IPS-18c (cell line): ENCODE measurements at regions not wholly inside any gene's neighbourhood (a gene's known extent, or its start where the extent isn't known, plus 50 kb on each side); places are given as distances from the start of the nearest gene placed in this dataset.
"Not testable (repeated sequence)": the region's sequence is repeated elsewhere in the genome, so short reads cannot be mapped to it uniquely, and the experiment has no call there.

Source experiments
- H3K4me3 ChIP-seq: 2 replicates; pipeline ENCODE4 v1.7.0; 2013; ENCODE audit warnings: low read depth, mild to moderate bottlenecking, low read length, moderate library complexity; ENCODE audit not compliant: insufficient read depth
- H3K9me3 ChIP-seq: one replicate; pipeline ENCODE4 v1.6.1; 2013; ENCODE audit warnings: mild to moderate bottlenecking, low read length, moderate library complexity; ENCODE audit not compliant: control insufficient read depth, insufficient read depth

- no peak overlapping the region for H3K4me3 ChIP-seq
- no peaks in the 10 kb centered on the region for H3K9me3 ChIP-seq
Measured at GRCh38 chr7:52592698-52593097, 442.7 kb upstream of the POM121L12 start.

GRCh38 chr7:52586704-52587103 lies 448.7 kb upstream of the POM121L12 start:
- H3K9me3 ChIP-seq, result no peaks in the 10 kb centered on the region
- H3K4me3 ChIP-seq, result no peak overlapping the region

GRCh38 chr7:52584041-52584440 lies 451.4 kb upstream of the POM121L12 start:
- H3K4me3 ChIP-seq, result no peak overlapping the region

GRCh38 chr7:52573141-52573540 lies 462.3 kb upstream of the POM121L12 start:
- H3K4me3 ChIP-seq, H3K9me3 ChIP-seq: not testable (repeated sequence)

More at GRCh38 chr7:52584041-52584440, 451.4 kb upstream of the POM121L12 start:
- no peaks in the 10 kb centered on the region for H3K9me3 ChIP-seq

GRCh38 chr7:52571026-52571425 lies 464.4 kb upstream of the POM121L12 start:
- no peak overlapping the region for H3K4me3 ChIP-seq

DNA sequence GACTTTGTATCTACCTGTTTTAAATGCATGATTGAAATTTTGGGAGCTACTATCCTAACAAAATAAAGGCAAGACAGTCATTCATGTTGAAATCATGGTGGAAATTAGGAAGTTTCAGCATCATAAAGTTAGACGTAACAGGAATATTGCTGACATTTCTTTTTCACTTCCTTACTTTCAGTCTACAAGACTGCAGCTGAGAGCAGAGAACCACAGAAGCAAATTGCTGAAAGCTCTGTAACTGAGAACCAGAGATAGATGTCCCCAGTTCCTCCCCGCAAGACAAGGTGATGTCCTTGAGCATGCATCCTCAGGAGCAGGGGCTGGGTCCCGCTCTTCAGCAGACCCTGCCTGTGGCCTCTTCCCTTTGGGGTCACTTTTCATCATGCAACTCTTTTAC lies 466.3 kb upstream of the POM121L12 start:
- H3K9me3 ChIP-seq, result no peaks in the 10 kb centered on the region
- H3K4me3 ChIP-seq, result no peak overlapping the region

More at GRCh38 chr7:52571026-52571425, 464.4 kb upstream of the POM121L12 start:
- H3K9me3 ChIP-seq, result no peaks in the 10 kb centered on the region

- H3K9me3 ChIP-seq, result no peaks in the 10 kb centered on the region
- H3K4me3 ChIP-seq, result no peak overlapping the region
Measured at GRCh38 chr7:52565974-52566373, 469.5 kb upstream of the POM121L12 start.

GRCh38 chr7:52555805-52556204 lies 479.6 kb upstream of the POM121L12 start:
- Histone ChIP-seq H3K4me3 (no peak overlapping the region), H3K9me3 (no peaks in the 10 kb centered on the region)

DNA sequence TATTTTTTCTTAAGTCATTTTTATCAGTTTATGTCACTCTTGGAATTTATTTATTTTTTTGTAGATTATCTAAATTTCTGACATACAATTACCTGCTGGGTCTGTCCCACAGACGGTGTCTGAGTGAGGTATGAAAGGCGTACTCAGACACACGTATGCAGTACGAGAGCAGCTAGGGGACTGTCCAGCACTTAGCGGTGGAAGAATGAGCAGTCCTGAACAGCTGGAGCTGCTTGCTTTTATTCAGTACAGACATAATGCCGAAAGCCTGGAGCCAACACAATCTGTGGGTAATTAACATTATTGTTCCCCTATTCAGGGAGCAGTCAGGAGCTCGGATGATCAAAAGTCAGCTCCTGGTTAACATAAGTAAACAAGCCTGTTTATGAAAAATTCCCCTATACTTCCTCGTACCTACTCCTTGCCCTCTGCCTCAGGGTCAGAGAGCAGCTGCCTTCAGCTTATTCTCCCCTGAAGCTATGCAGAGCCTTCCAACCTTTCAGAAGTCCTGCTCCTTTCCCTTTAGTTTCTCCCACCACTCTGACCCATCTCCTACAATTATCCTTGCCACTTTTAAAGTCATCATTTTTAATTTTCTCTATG lies 488.0 kb upstream of the POM121L12 start:
- H3K9me3 ChIP-seq, result no peaks in the 10 kb centered on the region
- no peak overlapping the region for H3K4me3 ChIP-seq

GRCh38 chr7:52541198-52541765 lies 494.2 kb upstream of the POM121L12 start:
- H3K9me3 ChIP-seq, H3K4me3 ChIP-seq: not testable (repeated sequence)

- H3K4me3 ChIP-seq, result no peak overlapping the region
- no peaks in the 10 kb centered on the region for H3K9me3 ChIP-seq
Measured at GRCh38 chr7:52540041-52540440, 495.4 kb upstream of the POM121L12 start.

GRCh38 chr7:52539414-52539813 lies 496.0 kb upstream of the POM121L12 start:
- H3K9me3 ChIP-seq, result no peaks in the 10 kb centered on the region

GRCh38 chr7:52537051-52537450 lies 498.4 kb upstream of the POM121L12 start:
- Histone ChIP-seq H3K4me3 (no peak overlapping the region), H3K9me3 (no peaks in the 10 kb centered on the region)

More at GRCh38 chr7:52539414-52539813, 496.0 kb upstream of the POM121L12 start:
- no peak overlapping the region for H3K4me3 ChIP-seq

- no peak overlapping the region for H3K4me3 ChIP-seq
- H3K9me3 ChIP-seq, result no peaks in the 10 kb centered on the region
Measured at GRCh38 chr7:52525772-52526341, 509.6 kb upstream of the POM121L12 start.

GRCh38 chr7:52518869-52519268 lies 516.6 kb upstream of the POM121L12 start:
- Histone ChIP-seq H3K9me3 (no peaks in the 10 kb centered on the region), H3K4me3 (no peak overlapping the region)

DNA sequence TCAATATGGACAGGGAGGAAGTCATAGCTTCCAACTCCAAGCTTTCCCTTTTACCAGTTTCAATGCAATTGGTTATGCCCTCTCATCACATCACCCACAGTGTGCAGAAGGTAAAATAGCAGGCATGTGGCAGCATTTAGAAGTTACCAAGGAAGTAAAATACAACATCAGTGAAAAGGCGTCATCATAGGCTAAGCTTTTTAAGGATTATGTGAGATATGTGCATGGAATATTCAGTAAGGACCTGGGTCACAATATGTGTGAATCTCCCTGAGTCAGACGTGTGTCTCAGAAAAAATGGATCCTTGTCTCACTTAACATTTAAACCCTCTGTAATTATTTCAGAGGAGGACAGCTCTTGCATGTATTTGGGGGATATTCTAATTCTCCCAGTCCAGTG lies 522.8 kb upstream of the POM121L12 start:
- Histone ChIP-seq H3K9me3 (no peaks in the 10 kb centered on the region), H3K4me3 (no peak overlapping the region)

GRCh38 chr7:52507546-52508255 lies 527.7 kb upstream of the POM121L12 start:
- Histone ChIP-seq H3K9me3 (no peaks in the 10 kb centered on the region), H3K4me3 (no peak overlapping the region)

- H3K4me3 ChIP-seq, result no peak overlapping the region
- H3K9me3 ChIP-seq, result no peaks in the 10 kb centered on the region
Measured at GRCh38 chr7:52506325-52506724, 529.1 kb upstream of the POM121L12 start.
